KMS-11 (cell line): ENCODE measurements at regions not wholly inside any gene's neighbourhood (a gene's known extent, or its start where the extent isn't known, plus 50 kb on each side); places are given as distances from the start of the nearest gene placed in this dataset.
A peak's percentile ranks its signal among the peaks of the same experiment; 100 is the strongest.

Source experiments
- H2AFZ ChIP-seq: fragments of 200-600 bp; sonication (generic); 2 replicates; pipeline ENCODE4 v1.6.1; 2016; ENCODE audit warnings: antibody characterized with exemption, mixed run types, low read depth
- H3K27ac ChIP-seq: fragments of 200-600 bp; sonication (generic); 2 replicates; pipeline ENCODE4 v1.6.1; 2016; ENCODE audit warnings: mild to moderate bottlenecking, mixed run types
- H3K27me3 ChIP-seq: fragments of 200-600 bp; sonication (generic); 2 replicates; pipeline ENCODE4 v1.6.1; 2017; ENCODE audit warnings: mild to moderate bottlenecking, low read depth, mixed run types, moderate library complexity; ENCODE audit not compliant: insufficient read depth
- H3K36me3 ChIP-seq: fragments of 200-600 bp; sonication (generic); 2 replicates; pipeline ENCODE4 v1.6.1; 2017; ENCODE audit warnings: mild to moderate bottlenecking, mixed run types; ENCODE audit not compliant: insufficient read depth
- H3K4me1 ChIP-seq: fragments of 200-600 bp; sonication (generic); 2 replicates; pipeline ENCODE4 v1.6.1; 2016; ENCODE audit warnings: mild to moderate bottlenecking, low read depth, mixed run types; ENCODE audit not compliant: poor library complexity, severe bottlenecking
- H3K4me2 ChIP-seq: fragments of 200-600 bp; sonication (generic); 2 replicates; pipeline ENCODE4 v1.7.0; 2016; ENCODE audit warnings: mild to moderate bottlenecking, mixed run types
- H3K4me3 ChIP-seq: fragments of 200-600 bp; sonication (generic); IDR thresholded peaks from 2 replicates; pipeline ENCODE4 v1.6.1; 2017; ENCODE audit warnings: low read depth, low read length, mixed read lengths; ENCODE audit not compliant: insufficient read depth
- H3K79me2 ChIP-seq: fragments of 200-600 bp; sonication (generic); 2 replicates; pipeline ENCODE4 v1.6.1; 2016; ENCODE audit warnings: low read depth, mixed run types; ENCODE audit not compliant: insufficient read depth
- H3K9ac ChIP-seq: fragments of 200-600 bp; sonication (generic); 2 replicates; pipeline ENCODE4 v1.6.1; 2016; ENCODE audit warnings: mild to moderate bottlenecking, mixed run types
- H4K20me1 ChIP-seq: fragments of 200-600 bp; sonication (generic); 2 replicates; pipeline ENCODE4 v1.6.1; 2016; ENCODE audit warnings: mild to moderate bottlenecking, mixed run types; ENCODE audit not compliant: insufficient read depth
- TF ChIP-seq, protein P1 (sequence below): fragments of 200-600 bp; sonication (generic); conservative IDR thresholded peaks from 2 replicates; pipeline ENCODE4 v1.6.1; 2017; ENCODE audit warnings: low read depth, mild to moderate bottlenecking, antibody characterized with exemption, low read length, moderate library complexity, mixed read lengths

DNA sequence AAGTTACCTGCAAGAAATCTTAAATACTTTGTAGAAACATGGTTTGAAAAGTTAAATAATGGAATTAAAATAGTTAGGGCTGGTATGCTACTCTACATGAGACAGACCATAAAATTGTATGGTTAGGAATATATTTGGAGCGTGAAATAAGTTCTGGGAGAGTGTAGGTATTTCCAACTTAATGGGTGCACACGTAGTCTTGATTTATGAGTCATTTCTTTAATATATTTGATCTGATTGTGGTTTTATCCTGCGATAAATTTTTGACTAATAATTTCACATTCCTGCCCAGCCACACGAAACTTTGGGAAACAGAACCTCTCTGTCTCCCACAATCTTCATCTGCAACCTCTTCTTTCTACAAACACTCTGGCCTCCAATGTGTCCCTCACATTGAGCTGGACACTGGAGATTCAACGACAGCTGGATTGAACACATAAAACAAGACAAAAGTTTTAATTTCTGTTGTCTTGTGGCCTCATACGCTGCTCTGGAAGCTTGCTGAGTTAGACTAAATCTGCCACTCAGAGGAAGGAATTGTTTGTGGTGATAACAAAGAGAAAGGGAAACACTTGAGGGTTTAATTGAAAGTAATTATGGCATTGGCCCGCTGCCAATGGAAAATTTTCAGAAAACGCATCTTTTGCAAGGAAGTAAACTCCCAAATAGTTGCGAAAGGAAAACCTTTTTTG, 201.8 kb upstream of the ZNF608 start:
- H3K4me2 ChIP-seq = no peak overlapping the region
- TF ChIP-seq, protein P1, sequence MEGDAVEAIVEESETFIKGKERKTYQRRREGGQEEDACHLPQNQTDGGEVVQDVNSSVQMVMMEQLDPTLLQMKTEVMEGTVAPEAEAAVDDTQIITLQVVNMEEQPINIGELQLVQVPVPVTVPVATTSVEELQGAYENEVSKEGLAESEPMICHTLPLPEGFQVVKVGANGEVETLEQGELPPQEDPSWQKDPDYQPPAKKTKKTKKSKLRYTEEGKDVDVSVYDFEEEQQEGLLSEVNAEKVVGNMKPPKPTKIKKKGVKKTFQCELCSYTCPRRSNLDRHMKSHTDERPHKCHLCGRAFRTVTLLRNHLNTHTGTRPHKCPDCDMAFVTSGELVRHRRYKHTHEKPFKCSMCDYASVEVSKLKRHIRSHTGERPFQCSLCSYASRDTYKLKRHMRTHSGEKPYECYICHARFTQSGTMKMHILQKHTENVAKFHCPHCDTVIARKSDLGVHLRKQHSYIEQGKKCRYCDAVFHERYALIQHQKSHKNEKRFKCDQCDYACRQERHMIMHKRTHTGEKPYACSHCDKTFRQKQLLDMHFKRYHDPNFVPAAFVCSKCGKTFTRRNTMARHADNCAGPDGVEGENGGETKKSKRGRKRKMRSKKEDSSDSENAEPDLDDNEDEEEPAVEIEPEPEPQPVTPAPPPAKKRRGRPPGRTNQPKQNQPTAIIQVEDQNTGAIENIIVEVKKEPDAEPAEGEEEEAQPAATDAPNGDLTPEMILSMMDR = no peak

DNA sequence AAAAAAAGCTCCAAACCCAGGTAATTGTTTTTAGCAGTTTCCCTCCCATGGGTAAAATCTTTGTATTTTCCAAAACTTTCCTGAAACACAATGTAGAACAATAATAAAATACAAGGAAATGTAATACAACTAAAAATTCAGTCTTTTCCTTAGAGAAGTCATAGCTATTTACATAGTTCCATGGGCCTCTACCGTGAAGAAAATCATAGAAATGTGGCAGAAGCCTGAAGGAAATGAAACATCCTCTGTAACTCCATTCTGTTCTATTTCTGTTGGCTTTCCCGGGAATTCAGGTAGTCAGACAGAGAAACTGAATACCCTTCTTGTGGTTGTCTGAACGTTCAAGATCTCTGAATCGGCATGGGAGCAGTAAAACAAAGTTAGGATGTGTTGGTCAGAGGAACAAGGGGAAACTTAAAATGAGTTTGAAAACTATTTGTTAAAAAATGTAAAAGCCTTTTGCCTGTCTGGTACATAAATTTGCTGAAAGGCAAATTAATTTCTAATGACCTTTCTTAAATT, 202.4 kb upstream of the ZNF608 start:
- no peak overlapping the region for H3K27ac ChIP-seq
- H3K4me1 ChIP-seq = peaks cover 33% of the 10 kb centered on the region
- H3K4me3 ChIP-seq = no peak overlapping the region
- no peaks in the 10 kb centered on the region for H4K20me1 ChIP-seq
- no peak overlapping the region for H2AFZ ChIP-seq
- TF ChIP-seq, protein P1 = no peak
- no peak overlapping the region for H3K4me2 ChIP-seq
- H3K79me2 ChIP-seq = no peaks in the 10 kb centered on the region
- no peaks in the 10 kb centered on the region for H3K27me3 ChIP-seq
- no peaks in the 10 kb centered on the region for H3K36me3 ChIP-seq
- H3K9ac ChIP-seq = no peak overlapping the region

More for the DNA sequence above, 201.8 kb upstream of the ZNF608 start:
- H3K9ac ChIP-seq = no peak overlapping the region
- H3K27ac ChIP-seq = no peak overlapping the region
- H3K79me2 ChIP-seq = no peaks in the 10 kb centered on the region
- no peak overlapping the region for H3K4me3 ChIP-seq
- no peaks in the 10 kb centered on the region for H4K20me1 ChIP-seq
- no peaks in the 10 kb centered on the region for H3K27me3 ChIP-seq
- peaks cover 33% of the 10 kb centered on the region for H3K4me1 ChIP-seq
- H2AFZ ChIP-seq = no peak overlapping the region
- H3K36me3 ChIP-seq = no peaks in the 10 kb centered on the region

DNA sequence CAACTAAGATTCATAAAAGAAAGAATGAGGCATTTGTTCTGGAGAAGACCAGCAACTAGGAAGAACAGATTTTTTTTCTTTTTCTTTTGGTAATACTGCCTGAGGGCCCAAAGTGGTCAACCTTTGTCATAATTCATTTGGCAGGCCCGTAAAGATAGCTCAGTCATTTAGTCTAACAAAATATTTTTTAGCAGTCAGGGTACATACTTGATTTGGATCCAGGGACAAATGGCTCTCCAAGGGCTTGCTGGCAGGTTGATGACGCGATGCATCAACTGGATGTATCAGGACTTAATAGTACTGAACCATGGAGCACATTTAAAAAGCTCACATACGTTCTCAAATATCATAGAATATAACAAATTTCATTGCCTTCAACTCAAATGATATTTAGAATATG, 203.4 kb upstream of the ZNF608 start:
- H3K27ac ChIP-seq = no peak overlapping the region
- no peak overlapping the region for H3K4me3 ChIP-seq
- TF ChIP-seq, protein P1 = no peak
- no peaks in the 10 kb centered on the region for H3K36me3 ChIP-seq
- H3K79me2 ChIP-seq = no peaks in the 10 kb centered on the region
- H4K20me1 ChIP-seq = no peaks in the 10 kb centered on the region
- H3K4me1 ChIP-seq = peaks cover 33% of the 10 kb centered on the region
- H3K27me3 ChIP-seq = no peaks in the 10 kb centered on the region
- no peak overlapping the region for H3K9ac ChIP-seq
- no peak overlapping the region for H2AFZ ChIP-seq
- no peak overlapping the region for H3K4me2 ChIP-seq

DNA sequence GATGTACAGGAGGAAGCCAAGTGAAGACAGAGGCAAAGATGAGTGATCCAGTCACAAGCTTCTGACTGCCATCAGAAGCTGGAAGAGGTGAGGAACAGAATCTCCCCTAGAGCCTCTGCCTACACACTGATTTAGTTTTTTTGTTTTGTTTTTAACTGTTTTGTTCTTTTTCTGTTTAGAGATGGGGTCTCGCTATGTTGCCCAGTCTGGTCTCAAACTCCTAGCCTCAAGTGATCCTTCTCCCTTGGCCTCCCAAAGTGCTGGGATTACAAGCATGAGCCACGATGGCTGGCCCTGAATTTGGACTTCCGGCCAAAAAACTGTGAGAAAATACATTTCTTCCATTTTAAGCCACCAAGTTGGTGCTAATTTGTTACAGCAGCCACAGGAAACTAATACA, 204.7 kb upstream of the ZNF608 start:
- H3K4me3 ChIP-seq = no peak overlapping the region
- no peaks in the 10 kb centered on the region for H3K79me2 ChIP-seq
- TF ChIP-seq, protein P1 = no peak
- no peaks in the 10 kb centered on the region for H3K27me3 ChIP-seq
- no peak overlapping the region for H2AFZ ChIP-seq
- peak overlapping the region; percentile 69 for H3K4me2 ChIP-seq
- H3K4me1 ChIP-seq = peaks cover 41% of the 10 kb centered on the region
- peak overlapping the region; percentile 84 for H3K27ac ChIP-seq
- no peaks in the 10 kb centered on the region for H3K36me3 ChIP-seq
- H4K20me1 ChIP-seq = no peaks in the 10 kb centered on the region
- no peak overlapping the region for H3K9ac ChIP-seq
